HG02610 (cell line): ENCODE measurements at regions not wholly inside any gene's neighbourhood (a gene's known extent, or its start where the extent isn't known, plus 50 kb on each side); places are given as distances from the start of the nearest gene placed in this dataset.
"Not testable (repeated sequence)": the region's sequence is repeated elsewhere in the genome, so short reads cannot be mapped to it uniquely, and the experiment has no call there.

Source experiments
- ATAC-seq: cut with Tn5 transposase; IDR thresholded peaks from one replicate; pipeline ENCODE4 v1.9.1; 2021; ENCODE audit warnings: mild to moderate bottlenecking, moderate library complexity; ENCODE audit not compliant: unreplicated experiment

GRCh38 chr21:10363321-10363720 lies 158.1 kb upstream of the TPTE start:
- not testable (repeated sequence) for ATAC-seq

- ATAC-seq: not testable (repeated sequence)
Observed at GRCh38 chr21:10366210-10366609, 155.2 kb upstream of the TPTE start.

GRCh38 chr21:10367586-10367985 lies 153.8 kb upstream of the TPTE start:
- not testable (repeated sequence) for ATAC-seq

- ATAC-seq: not testable (repeated sequence)
Observed at GRCh38 chr21:10368323-10368798, 153.0 kb upstream of the TPTE start.

GRCh38 chr21:10369289-10369688 lies 152.1 kb upstream of the TPTE start:
- ATAC-seq: not testable (repeated sequence)

- not testable (repeated sequence) for ATAC-seq
Observed at GRCh38 chr21:10377758-10378157, 143.6 kb upstream of the TPTE start.

- not testable (repeated sequence) for ATAC-seq
Observed at GRCh38 chr21:10379816-10380215, 141.6 kb upstream of the TPTE start.

GRCh38 chr21:10381687-10382060 lies 139.7 kb upstream of the TPTE start:
- ATAC-seq: not testable (repeated sequence)

GRCh38 chr21:10382135-10382534 lies 139.2 kb upstream of the TPTE start:
- not testable (repeated sequence) for ATAC-seq

- not testable (repeated sequence) for ATAC-seq
Observed at GRCh38 chr21:10382580-10382979, 138.8 kb upstream of the TPTE start.

GRCh38 chr21:10383571-10383970 lies 137.8 kb upstream of the TPTE start:
- not testable (repeated sequence) for ATAC-seq

GRCh38 chr21:10384304-10384861 lies 137.0 kb upstream of the TPTE start:
- ATAC-seq: not testable (repeated sequence)

- not testable (repeated sequence) for ATAC-seq
Observed at GRCh38 chr21:10385202-10385601, 136.2 kb upstream of the TPTE start.

- not testable (repeated sequence) for ATAC-seq
Observed at GRCh38 chr21:10385898-10386527, 135.4 kb upstream of the TPTE start.

- not testable (repeated sequence) for ATAC-seq
Observed at GRCh38 chr21:10387692-10388450, 133.5 kb upstream of the TPTE start.

GRCh38 chr21:10388625-10389024 lies 132.8 kb upstream of the TPTE start:
- ATAC-seq: not testable (repeated sequence)

- not testable (repeated sequence) for ATAC-seq
Observed at GRCh38 chr21:10392301-10392700, 129.1 kb upstream of the TPTE start.

GRCh38 chr21:10395963-10396362 lies 125.4 kb upstream of the TPTE start:
- not testable (repeated sequence) for ATAC-seq

GRCh38 chr21:10397495-10397915 lies 123.9 kb upstream of the TPTE start:
- ATAC-seq: not testable (repeated sequence)

- not testable (repeated sequence) for ATAC-seq
Observed at GRCh38 chr21:10398692-10399489, 122.5 kb upstream of the TPTE start.
